Central memory CD8-positive, alpha-beta T cell (primary cell): ENCODE measurements at regions not wholly inside any gene's neighbourhood (a gene's known extent, or its start where the extent isn't known, plus 50 kb on each side); places are given as distances from the start of the nearest gene placed in this dataset.

Experiments used
- ATAC-seq: fragments of 150-1000 bp; cut with Tn5 transposase; replicated peaks from 2 replicates; pipeline ENCODE4 v1.10.0; 2022; ENCODE audit warnings: mild to moderate bottlenecking, moderate FRiP score, moderate number of reproducible peaks; ENCODE audit not compliant: poor library complexity, severe bottlenecking; ENCODE audit errors: extremely low read depth
- DNase-seq, 2 donors: peaks; one replicate each; pipeline ENCODE4 v3.0.0; 2021; ENCODE audit warnings: low spot score in 2 of 2
- H3K27ac Mint-ChIP-seq: one replicate; pipeline ENCODE4 v1.8.0; 2022; ENCODE audit warnings: low read depth, mild to moderate bottlenecking, moderate library complexity, mixed read lengths
- H3K27me3 Mint-ChIP-seq: one replicate; pipeline ENCODE4 v1.8.0; 2022; ENCODE audit warnings: mixed read lengths
- H3K36me3 Mint-ChIP-seq: one replicate; pipeline ENCODE4 v1.8.0; 2022; ENCODE audit warnings: mild to moderate bottlenecking, moderate library complexity, mixed read lengths; ENCODE audit not compliant: insufficient read depth
- H3K4me1 Mint-ChIP-seq: one replicate; pipeline ENCODE4 v1.8.0; 2022; ENCODE audit warnings: mixed read lengths
- H3K4me3 Mint-ChIP-seq: one replicate; pipeline ENCODE4 v1.8.0; 2022; ENCODE audit warnings: mild to moderate bottlenecking, moderate library complexity, mixed read lengths
- H3K9me3 Mint-ChIP-seq: one replicate; pipeline ENCODE4 v1.8.0; 2022; ENCODE audit warnings: mixed read lengths

DNA sequence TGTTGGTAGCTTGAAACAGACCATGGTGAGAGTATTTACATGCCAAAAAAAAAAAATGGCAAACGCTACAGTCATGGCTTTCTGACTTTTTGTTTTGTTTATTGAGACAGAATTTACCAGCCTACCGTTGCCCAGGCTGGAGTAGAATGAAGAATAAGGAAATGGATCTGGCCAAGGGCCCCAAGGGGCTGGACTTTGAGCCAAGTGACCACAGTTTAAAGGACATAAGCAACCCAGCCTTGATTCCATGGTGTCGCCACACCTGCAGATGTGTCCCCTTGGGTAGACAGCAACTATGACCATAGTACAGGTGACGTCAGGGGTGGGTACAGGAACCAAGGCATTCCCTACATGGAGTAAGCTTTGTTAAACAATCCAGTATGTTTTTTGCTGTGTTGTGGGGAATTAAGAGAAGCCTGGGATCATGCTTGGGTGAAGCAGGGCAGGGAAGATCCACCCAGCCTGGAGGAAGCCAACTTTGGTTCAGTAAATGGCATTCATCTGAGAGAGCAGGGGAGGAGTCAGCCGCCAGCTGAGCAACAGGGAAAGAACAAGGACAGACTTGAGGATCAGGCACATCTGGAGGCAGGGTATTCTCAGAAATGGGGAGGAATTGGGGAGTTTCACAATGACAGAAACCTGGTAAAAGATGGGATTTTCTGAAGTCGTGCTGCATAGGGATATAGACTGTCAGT lies 110.3 kb upstream of the SH3BP4 start:
- Mint-ChIP-seq H3K4me3 (no peak overlapping the region), H3K27me3 (peaks cover 41% of the 10 kb centered on the region), H3K4me1 (no peaks in the 10 kb centered on the region), H3K9me3 (no peaks in the 10 kb centered on the region), H3K27ac (no peak overlapping the region), H3K36me3 (no peaks in the 10 kb centered on the region)
- DNase-seq (no peak), ATAC-seq (no peak)

DNA sequence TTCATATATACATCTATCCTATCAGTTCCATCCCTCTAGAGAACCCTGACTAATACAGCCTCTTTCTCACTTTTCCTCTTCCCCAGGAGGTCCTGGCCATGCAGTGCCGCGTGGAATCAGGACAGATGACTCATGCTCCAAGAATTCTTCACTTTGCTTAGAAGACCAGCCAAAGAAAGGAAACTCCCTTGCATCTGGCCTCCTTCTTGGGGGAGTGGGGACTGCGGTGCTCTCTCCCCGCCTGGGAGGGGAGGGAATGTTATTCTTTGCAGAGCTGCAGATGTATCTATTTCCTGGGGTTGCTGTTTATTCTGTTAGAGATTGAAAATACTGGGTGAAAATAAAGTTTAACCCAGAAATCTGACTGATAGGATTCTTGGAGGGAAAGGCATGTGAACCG lies 111.5 kb upstream of the SH3BP4 start:
- no peak overlapping the region for H3K4me3 Mint-ChIP-seq
- H3K9me3 Mint-ChIP-seq = no peaks in the 10 kb centered on the region
- no peak for DNase-seq
- H3K4me1 Mint-ChIP-seq = no peaks in the 10 kb centered on the region
- no peaks in the 10 kb centered on the region for H3K36me3 Mint-ChIP-seq
- H3K27ac Mint-ChIP-seq = no peak overlapping the region
- H3K27me3 Mint-ChIP-seq = peaks cover 53% of the 10 kb centered on the region
- ATAC-seq = no peak

DNA sequence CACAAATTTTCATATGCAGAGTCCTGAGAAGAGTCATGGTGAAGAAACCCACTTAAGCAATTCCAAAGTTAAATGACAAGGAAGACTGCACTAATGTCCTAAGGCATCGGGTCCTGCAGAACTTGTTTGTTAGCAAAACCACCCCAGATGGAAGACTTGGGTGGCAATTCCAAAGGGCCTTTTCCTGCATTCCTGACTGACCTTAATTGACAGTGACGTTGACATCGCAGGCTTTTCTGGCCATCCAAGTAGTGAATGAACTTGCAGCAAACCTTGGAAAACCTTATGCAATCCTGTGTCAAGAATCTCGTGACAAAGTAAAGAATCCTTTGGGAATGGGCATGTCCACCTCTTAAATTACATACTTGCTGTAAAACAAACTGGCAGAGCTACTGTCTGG lies 112.5 kb upstream of the SH3BP4 start:
- H3K4me3 Mint-ChIP-seq = no peak overlapping the region
- ATAC-seq = no peak
- no peak for DNase-seq
- no peaks in the 10 kb centered on the region for H3K4me1 Mint-ChIP-seq
- H3K27ac Mint-ChIP-seq = no peak overlapping the region
- no peaks in the 10 kb centered on the region for H3K9me3 Mint-ChIP-seq
- H3K36me3 Mint-ChIP-seq = no peaks in the 10 kb centered on the region
- peaks cover 53% of the 10 kb centered on the region for H3K27me3 Mint-ChIP-seq

DNA sequence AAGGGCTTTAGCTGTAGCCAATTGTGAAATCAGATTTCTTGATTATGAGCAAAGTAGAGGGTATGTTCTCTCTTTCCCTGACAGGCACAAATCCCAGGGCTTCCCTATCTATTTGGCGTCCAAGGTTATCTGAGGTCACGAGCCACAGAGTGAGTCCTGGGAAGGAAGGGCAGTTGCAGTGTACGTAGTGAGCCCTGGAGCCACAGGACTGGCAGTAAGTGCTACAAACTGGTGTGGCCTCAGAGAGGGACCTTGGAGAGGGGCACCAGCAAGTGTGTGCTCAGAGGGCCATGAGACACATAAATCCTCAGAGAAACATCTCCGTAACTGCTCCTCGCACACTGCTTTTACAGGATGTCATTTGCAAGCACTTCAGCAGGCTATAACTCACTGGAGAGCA lies 115.5 kb upstream of the SH3BP4 start:
- no peak for DNase-seq
- ATAC-seq = no peak
- no peak overlapping the region for H3K27ac Mint-ChIP-seq
- no peaks in the 10 kb centered on the region for H3K9me3 Mint-ChIP-seq
- H3K27me3 Mint-ChIP-seq = peaks cover 38% of the 10 kb centered on the region
- H3K4me1 Mint-ChIP-seq = no peaks in the 10 kb centered on the region
- H3K36me3 Mint-ChIP-seq = no peaks in the 10 kb centered on the region
- no peak overlapping the region for H3K4me3 Mint-ChIP-seq

DNA sequence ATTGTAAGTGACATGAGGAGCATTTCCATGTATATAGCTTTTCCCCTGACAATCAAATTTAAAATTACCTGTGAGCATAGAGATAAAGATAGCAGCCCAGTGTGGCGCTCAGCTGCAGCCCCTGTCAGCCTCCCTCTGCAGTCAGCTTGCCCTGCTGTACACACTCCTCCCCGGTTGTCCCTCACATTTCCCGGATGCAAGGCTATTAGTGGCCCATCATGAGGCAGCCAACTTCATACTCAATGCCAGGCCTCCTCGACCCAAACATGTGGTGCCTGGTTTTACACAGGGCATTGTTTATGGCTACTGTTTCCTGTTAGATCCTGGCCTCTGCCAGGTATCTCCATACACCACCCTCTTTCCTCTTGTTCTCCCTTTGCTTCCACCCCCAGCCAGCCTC lies 116.1 kb upstream of the SH3BP4 start:
- Mint-ChIP-seq H3K4me1 (no peaks in the 10 kb centered on the region), H3K27ac (no peak overlapping the region), H3K36me3 (no peaks in the 10 kb centered on the region), H3K4me3 (no peak overlapping the region), H3K27me3 (peaks cover 41% of the 10 kb centered on the region), H3K9me3 (no peaks in the 10 kb centered on the region)
- ATAC-seq = no peak
- no peak for DNase-seq

DNA sequence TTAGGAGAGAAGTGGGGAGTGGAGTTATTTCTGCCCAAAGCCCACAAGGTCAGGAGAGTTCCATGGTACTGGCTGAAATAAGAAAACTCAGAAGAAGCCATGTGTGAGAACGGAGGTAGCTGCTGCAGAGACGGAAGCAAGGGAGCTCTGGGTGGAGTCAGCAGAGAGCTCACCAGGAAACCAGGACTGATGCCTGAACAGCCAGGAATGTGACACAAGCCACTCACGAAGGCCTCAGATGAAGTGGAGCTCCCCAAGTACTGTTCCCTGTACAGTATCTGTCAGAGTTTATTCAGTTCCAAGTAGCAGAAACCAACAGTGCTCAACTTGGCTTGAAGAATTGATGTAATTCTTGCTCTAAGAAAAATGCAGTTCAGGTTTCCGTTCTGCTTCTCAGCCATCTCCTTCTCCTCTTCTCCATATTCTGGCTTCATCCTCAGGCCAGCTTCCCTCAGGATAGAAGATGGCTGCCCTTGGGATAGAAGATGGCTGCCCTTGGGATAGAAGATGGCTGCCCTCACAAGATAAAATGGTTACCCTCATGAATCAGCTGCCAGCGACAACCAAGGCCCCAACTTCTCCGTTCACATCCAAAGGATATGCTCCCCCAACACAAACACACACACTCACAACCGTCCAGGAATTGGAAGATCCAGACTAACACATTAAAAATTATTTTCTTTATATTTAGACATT lies 117.4 kb upstream of the SH3BP4 start:
- no peaks in the 10 kb centered on the region for H3K36me3 Mint-ChIP-seq
- H3K27ac Mint-ChIP-seq = no peak overlapping the region
- peaks cover 34% of the 10 kb centered on the region for H3K27me3 Mint-ChIP-seq
- H3K9me3 Mint-ChIP-seq = no peaks in the 10 kb centered on the region
- H3K4me3 Mint-ChIP-seq = no peak overlapping the region
- DNase-seq (no peak), ATAC-seq (no peak)
- no peaks in the 10 kb centered on the region for H3K4me1 Mint-ChIP-seq

DNA sequence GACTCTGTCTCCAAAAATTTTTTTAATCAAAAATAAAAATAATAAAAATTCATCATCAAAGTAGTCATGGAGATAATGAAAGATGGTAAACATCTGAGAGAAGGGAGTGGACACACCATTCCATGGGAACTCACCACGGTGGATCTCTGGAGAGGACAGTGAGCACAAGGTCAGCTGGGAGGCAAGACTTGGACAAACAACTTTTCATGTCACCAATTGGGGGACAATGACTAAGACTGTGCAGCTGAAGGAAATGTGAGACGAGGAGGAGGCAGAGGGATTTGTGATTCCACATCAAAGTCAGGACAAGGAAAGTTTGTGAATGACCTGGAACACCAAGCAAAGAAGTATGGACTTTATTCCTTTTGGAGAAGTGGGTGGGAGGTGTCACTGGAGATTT lies 121.0 kb upstream of the SH3BP4 start:
- no peaks in the 10 kb centered on the region for H3K4me1 Mint-ChIP-seq
- no peaks in the 10 kb centered on the region for H3K9me3 Mint-ChIP-seq
- peaks cover 23% of the 10 kb centered on the region for H3K27me3 Mint-ChIP-seq

DNA sequence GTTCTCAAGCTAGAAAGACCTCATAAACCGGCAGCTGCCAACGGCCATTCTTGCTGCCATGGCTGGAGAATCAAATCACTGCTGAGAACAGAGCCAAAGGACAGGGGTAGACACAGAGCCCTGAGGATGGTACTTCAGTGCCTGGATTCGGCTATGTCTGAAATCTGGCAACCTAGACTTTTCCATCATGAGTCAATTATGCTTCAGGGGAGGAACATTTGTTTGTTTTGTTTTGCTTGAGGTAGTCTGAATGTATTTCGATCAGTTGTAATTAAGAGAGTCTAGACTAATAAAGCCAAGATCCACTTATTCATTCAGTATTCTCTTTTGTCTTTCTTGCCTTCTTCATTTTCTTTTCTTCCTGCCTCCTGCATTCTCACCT lies 122.8 kb upstream of the SH3BP4 start:
- H3K4me3 Mint-ChIP-seq = no peak overlapping the region
- DNase-seq = no peak
- no peaks in the 10 kb centered on the region for H3K36me3 Mint-ChIP-seq

More for the DNA sequence above, 121.0 kb upstream of the SH3BP4 start:
- H3K4me3 Mint-ChIP-seq = no peak overlapping the region
- no peaks in the 10 kb centered on the region for H3K36me3 Mint-ChIP-seq
- H3K27ac Mint-ChIP-seq = no peak overlapping the region
- DNase-seq (no peak), ATAC-seq (no peak)

DNA sequence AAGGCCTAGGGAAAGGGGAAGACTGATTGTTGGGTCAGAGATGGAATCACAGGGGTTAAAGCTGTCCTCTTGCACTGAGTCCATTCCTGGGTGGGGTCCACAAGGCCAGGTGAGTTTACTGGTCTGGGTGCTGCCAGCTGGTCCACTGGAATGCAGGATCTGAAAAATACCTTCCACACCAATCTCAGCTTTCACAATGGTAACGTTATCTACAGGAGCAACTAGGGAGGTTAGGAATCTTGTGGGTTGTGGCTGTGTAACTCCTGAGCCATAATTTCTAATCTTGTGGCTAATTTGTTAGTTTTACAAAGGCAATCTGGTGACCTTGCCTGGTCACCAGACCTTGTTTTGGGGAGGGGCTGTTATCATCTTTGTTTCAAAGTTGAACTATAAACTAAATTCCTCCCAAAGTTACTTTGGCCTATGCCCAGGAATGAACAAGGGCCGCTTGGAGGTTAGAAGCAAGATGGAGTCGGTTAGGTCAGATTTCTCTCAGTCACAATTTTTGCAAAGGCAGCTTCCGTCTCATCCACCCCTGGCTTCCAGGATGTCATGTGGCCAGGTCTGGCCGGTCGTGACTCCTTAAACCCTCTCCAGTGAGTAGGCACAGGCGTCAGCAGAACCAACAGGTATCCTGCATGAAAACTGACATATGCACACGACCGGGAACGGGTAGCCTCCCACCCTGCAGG lies 123.3 kb upstream of the SH3BP4 start:
- H3K36me3 Mint-ChIP-seq = no peaks in the 10 kb centered on the region
- no peaks in the 10 kb centered on the region for H3K9me3 Mint-ChIP-seq
- no peak overlapping the region for H3K27ac Mint-ChIP-seq
- peaks cover 17% of the 10 kb centered on the region for H3K27me3 Mint-ChIP-seq
- no peak overlapping the region for H3K4me3 Mint-ChIP-seq
- no peaks in the 10 kb centered on the region for H3K4me1 Mint-ChIP-seq
- no peak for ATAC-seq
- DNase-seq = no peak

More for the DNA sequence above, 122.8 kb upstream of the SH3BP4 start:
- Mint-ChIP-seq H3K9me3 (no peaks in the 10 kb centered on the region), H3K27me3 (peaks cover 17% of the 10 kb centered on the region), H3K4me1 (no peaks in the 10 kb centered on the region), H3K27ac (no peak overlapping the region)
- no peak for ATAC-seq

DNA sequence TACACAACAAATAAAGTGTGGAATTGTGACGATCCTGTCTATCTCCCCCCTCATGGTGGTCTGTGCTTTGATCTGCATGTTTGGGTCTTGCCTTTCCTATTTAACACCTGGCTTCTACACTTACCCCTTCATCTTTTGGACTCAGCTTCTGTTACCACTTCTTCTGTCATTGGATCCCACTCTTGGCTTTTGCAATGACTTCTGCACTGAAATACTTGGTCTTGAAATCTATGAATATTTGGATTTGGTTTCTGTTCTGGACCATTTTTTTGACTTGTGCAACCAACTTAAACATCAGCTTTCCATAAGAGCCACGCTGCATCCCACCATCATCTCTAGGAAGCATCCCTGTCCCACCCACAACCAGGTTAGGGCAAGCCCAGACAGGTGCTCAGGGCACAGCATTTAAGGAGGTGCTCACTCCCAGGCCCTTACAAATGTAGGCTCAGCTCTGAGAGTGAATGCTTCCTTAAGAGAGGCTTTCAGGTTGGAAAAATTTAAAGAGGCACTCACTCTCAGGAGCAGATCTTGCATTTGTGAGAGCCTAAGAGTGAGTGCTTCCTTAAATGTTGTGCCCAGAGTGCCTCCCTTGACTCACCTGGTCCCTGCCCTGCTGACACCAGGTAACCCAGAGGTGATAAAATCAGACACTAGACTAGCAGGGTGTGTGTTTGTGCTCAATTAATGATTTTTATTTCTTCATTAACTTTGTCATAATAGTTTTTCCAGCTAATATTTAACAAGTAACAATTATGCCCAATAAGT lies 124.5 kb upstream of the SH3BP4 start:
- H3K4me3 Mint-ChIP-seq = no peak overlapping the region
- no peak overlapping the region for H3K27ac Mint-ChIP-seq
- H3K36me3 Mint-ChIP-seq = no peaks in the 10 kb centered on the region

DNA sequence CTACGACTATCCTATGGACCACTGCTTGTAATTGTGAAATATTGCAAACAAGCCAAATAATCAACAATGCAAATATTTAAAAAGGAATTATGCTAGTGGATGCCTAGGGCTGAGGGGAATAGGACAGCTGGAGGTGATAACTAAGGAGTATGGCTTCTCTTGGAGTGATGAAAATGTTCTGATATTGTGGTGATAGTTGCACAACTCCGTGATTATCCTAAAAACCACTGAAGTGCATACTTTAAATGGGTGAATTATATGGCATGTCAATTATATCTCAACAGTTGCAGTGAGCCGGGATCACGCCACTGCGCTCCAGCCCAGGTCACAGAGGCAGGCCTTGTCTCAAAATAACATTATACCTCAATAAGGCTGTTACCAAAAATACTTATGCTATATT lies 125.1 kb upstream of the SH3BP4 start:
- DNase-seq (no peak), ATAC-seq (no peak)
- Mint-ChIP-seq H3K27ac (no peak overlapping the region), H3K36me3 (no peaks in the 10 kb centered on the region), H3K27me3 (peaks cover 17% of the 10 kb centered on the region), H3K4me3 (no peak overlapping the region), H3K9me3 (no peaks in the 10 kb centered on the region), H3K4me1 (no peaks in the 10 kb centered on the region)

More for the DNA sequence above, 124.5 kb upstream of the SH3BP4 start:
- no peak for DNase-seq
- no peaks in the 10 kb centered on the region for H3K4me1 Mint-ChIP-seq
- H3K27me3 Mint-ChIP-seq = peaks cover 17% of the 10 kb centered on the region
- no peak for ATAC-seq
- H3K9me3 Mint-ChIP-seq = no peaks in the 10 kb centered on the region

DNA sequence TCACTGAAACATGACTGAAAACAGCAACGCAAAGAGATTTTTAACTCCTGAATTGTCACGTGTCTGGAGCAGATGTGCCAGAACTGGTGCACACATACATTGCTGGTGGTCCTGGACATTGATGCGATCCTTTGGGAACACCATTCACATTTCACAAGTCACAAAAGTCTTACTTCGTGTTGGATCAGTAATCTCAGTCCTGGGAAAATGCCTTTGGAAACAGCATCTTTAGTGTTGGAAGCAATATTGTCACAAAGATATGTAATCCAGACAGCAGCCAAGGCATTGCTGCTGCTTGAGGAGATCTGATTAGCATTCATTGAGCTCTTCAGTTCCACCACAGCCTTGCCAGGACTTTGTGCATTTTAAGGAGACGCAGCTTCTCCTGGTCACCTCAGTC lies 126.2 kb upstream of the SH3BP4 start:
- no peak for ATAC-seq
- DNase-seq = no peak
- H3K27ac Mint-ChIP-seq = no peak overlapping the region
- H3K4me3 Mint-ChIP-seq = no peak overlapping the region
- no peaks in the 10 kb centered on the region for H3K4me1 Mint-ChIP-seq
- no peaks in the 10 kb centered on the region for H3K9me3 Mint-ChIP-seq
- H3K36me3 Mint-ChIP-seq = no peaks in the 10 kb centered on the region
- H3K27me3 Mint-ChIP-seq = peaks cover 20% of the 10 kb centered on the region
